Spinal cord (tissue), 9 donors: ENCODE measurements at regions not wholly inside any gene's neighbourhood (a gene's known extent, or its start where the extent isn't known, plus 50 kb on each side); places are given as distances from the start of the nearest gene placed in this dataset.
"Not testable (repeated sequence)": the region's sequence is repeated elsewhere in the genome, so short reads cannot be mapped to it uniquely, and the experiment has no call there.

Experiments used
- DNase-seq, 6 donors: peaks; one replicate each; pipeline versions ENCODE4 v3.0.0 to v3.0.0-alpha.2; 2013 to 2015; ENCODE audit warnings: low spot score in 6 of 6, low read depth in 4 of 6
- H3K27ac ChIP-seq: one replicate; pipeline ENCODE4 v1.5.1; 2013; ENCODE audit warnings: low read depth, low read length, control low read depth
- H3K27me3 ChIP-seq: one replicate; pipeline ENCODE4 v1.6.1; 2013; ENCODE audit warnings: low read length; ENCODE audit not compliant: control insufficient read depth, insufficient read depth
- H3K36me3 ChIP-seq: one replicate; pipeline ENCODE4 v1.6.1; 2013; ENCODE audit warnings: low read length; ENCODE audit not compliant: control insufficient read depth, insufficient read depth
- H3K4me1 ChIP-seq: one replicate; pipeline ENCODE4 v1.6.1; 2013; ENCODE audit warnings: low read length; ENCODE audit not compliant: control insufficient read depth, insufficient read depth
- H3K4me3 ChIP-seq: one replicate; pipeline ENCODE4 v1.5.1; 2013; ENCODE audit warnings: low read depth, low read length, control low read depth
- H3K9me3 ChIP-seq: one replicate; pipeline ENCODE4 v1.6.1; 2013; ENCODE audit warnings: low read length; ENCODE audit not compliant: control insufficient read depth, insufficient read depth
- WGBS: methylation state at CpG from one replicate; pipeline ENCODE4 v1.1.5; 2013; ENCODE audit warnings: missing lambda C conversion rate; ENCODE audit not compliant: insufficient coverage; 5-methylcytosine and 5-hydroxymethylcytosine counted together
- donor health status: healthy.

DNA sequence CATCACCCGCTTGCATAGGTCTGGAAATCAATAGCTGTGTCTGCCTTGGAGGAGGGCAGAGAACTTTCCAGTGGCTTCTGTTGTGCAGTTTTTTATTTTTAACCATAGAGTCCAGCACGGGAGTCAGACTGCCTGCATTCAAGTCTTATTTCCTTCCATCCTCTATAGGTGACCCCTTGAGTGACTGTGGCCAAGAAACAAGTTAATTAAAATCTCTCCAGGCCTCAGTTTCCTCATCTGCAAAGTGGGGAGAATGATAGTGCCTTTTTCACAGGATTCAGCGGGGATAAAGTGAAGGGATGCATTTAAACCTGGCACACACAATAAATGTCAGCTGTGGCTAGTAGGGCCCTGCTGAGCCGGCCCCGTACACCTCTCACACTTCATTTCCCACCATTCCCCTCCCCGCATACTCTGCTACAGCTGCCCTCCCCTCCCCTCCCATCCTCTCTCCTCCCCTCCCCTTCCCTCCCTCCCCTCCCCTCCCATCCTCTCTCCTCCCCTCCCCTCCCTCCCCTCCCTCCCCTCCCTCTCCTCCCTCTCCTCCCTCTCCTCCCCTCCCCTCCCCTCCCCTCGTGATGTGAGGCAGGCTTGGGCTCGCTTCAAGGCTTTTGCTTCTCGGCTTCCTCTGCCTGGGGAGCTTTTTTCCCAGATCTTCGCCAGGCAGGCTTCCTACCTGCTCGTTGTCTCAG lies 150.5 kb downstream of the TFAP2C start:
- DNase-seq: no peak
- Histone ChIP-seq H3K4me1 (peaks cover 8% of the 10 kb centered on the region), H3K27ac (no peak overlapping the region), H3K36me3 (no peaks in the 10 kb centered on the region), H3K4me3 (no peak overlapping the region), H3K27me3 (no peaks in the 10 kb centered on the region), H3K9me3 (no peaks in the 10 kb centered on the region)
- WGBS: 52% methylated on average over 5 of the region's 11 CpGs

- no peak for DNase-seq
- Histone ChIP-seq H3K4me1 (peaks cover 8% of the 10 kb centered on the region), H3K4me3 (no peak overlapping the region), H3K36me3 (no peaks in the 10 kb centered on the region), H3K27me3 (no peaks in the 10 kb centered on the region), H3K27ac (no peak overlapping the region), H3K9me3 (no peaks in the 10 kb centered on the region)
- 100% methylated on average over 1 of the region's 7 CpGs for WGBS
Measured at GRCh38 chr20:56780266-56780665, 151.2 kb downstream of the TFAP2C start.

GRCh38 chr20:56781108-56781739 lies 152.1 kb downstream of the TFAP2C start:
- Histone ChIP-seq H3K27me3 (no peaks in the 10 kb centered on the region), H3K9me3 (no peaks in the 10 kb centered on the region), H3K4me3 (no peak overlapping the region), H3K4me1 (peaks cover 8% of the 10 kb centered on the region), H3K27ac (no peak overlapping the region), H3K36me3 (no peaks in the 10 kb centered on the region)
- 66% methylated on average over 6 of the region's 12 CpGs for WGBS
- DNase-seq: no peak

DNA sequence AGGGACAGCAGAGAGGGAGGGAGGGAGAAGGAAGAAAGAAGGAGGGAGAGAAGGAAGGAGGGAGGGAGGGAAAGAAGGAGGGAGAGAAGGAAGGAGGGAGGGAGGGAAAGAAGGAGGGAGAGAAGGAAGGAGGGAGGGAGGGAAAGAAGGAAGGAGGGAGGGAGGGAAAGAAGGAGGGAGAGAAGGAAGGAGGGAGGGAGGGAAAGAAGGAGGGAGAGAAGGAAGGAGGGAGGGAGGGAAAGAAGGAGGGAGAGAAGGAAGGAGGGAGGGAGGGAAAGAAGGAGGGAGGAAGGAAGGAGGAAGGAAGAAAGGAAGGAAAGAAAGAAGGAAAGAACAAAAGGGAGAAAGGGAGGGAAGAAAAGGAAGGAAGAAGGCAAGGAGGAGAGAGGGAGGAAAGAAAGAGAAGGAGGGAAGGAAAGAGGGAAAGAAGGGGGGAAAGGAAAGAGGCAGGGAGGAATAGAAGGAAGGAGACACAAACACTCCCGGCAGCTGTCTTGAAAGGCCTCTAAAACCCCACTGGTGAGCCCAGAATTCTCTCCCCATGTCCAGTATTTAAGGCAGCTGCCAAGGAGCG lies 153.0 kb downstream of the TFAP2C start:
- not testable (repeated sequence) for H3K36me3 ChIP-seq, H3K27me3 ChIP-seq, H3K4me1 ChIP-seq, H3K9me3 ChIP-seq, H3K27ac ChIP-seq, H3K4me3 ChIP-seq, DNase-seq
- WGBS: 80% methylated on average over 1 of the region's 2 CpGs

DNA sequence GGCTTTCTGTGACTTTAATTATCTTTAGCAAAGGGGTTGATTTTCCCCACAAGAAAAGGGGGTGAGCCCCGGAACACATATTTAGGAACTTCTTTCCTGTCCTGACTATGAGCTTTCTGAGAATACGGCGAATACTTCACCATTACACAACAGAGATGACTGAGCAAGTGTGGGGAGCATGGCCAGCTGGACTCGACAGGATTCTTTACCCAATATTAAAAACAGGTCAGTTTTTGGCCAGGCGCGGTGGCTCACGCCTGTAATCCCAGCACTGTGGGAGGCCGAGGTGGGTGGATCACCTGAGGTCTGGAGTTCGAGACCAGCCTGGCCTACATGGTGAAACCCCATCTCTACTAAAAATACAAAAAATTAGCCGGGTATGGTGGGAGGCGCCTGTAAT lies 153.7 kb downstream of the TFAP2C start:
- 90% methylated on average over 8 of the region's 11 CpGs for WGBS
- H3K4me1 ChIP-seq, H3K9me3 ChIP-seq, DNase-seq, H3K27me3 ChIP-seq, H3K4me3 ChIP-seq, H3K36me3 ChIP-seq, H3K27ac ChIP-seq: not testable (repeated sequence)

DNA sequence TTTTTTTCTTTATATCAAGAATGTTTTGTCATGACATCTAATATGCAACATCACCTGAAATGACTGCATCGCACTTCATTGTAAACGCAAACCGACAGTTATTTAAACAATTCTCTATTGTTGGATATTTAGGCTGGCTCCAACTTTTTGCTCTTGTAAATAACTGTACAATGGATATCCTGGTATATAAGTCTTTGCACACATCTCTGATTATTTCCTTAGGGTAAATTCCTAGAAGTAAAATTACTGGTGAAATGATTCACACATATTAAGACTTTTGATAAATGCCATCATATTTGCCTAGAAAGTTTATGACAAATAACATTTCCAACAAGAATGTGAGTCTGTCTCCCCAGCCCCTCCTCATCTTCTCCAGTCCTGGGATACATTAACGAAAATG lies 154.7 kb downstream of the TFAP2C start:
- peaks cover 4% of the 10 kb centered on the region for H3K4me1 ChIP-seq
- H3K27ac ChIP-seq: no peak overlapping the region
- H3K36me3 ChIP-seq: no peaks in the 10 kb centered on the region
- no peaks in the 10 kb centered on the region for H3K27me3 ChIP-seq
- DNase-seq: no peak
- no peak overlapping the region for H3K4me3 ChIP-seq
- no peaks in the 10 kb centered on the region for H3K9me3 ChIP-seq
- WGBS: no CpG with 5 or more reads among the region's 4 CpGs

DNA sequence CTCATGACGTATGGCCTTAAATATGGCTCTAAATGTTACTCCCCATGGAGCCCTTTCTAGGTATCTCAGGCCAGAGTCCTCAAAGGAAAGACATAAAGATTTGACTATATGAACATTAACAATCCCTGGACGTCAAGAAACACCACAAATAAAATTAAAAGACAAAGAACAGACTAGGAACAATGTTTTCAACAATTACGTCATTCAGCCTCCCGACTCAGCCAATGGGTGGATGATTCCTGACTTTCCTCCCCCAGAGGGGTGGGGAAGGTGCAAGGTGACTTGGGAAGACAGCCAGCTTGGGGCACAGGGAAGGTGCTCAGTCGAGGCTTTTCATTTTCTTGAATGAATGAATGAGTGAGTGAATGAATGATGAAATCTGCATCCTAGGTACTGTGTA lies 157.4 kb downstream of the TFAP2C start:
- H3K27ac ChIP-seq: no peak overlapping the region
- no peak overlapping the region for H3K4me3 ChIP-seq
- WGBS: 80% methylated on average over 2 of the region's 5 CpGs
- DNase-seq: no peak
- no peaks in the 10 kb centered on the region for H3K4me1 ChIP-seq
- no peaks in the 10 kb centered on the region for H3K27me3 ChIP-seq
- no peaks in the 10 kb centered on the region for H3K9me3 ChIP-seq
- no peaks in the 10 kb centered on the region for H3K36me3 ChIP-seq

GRCh38 chr20:56788041-56788670 lies 159.1 kb downstream of the TFAP2C start:
- Histone ChIP-seq H3K27me3 (no peaks in the 10 kb centered on the region), H3K36me3 (no peaks in the 10 kb centered on the region), H3K27ac (no peak overlapping the region), H3K4me3 (no peak overlapping the region), H3K9me3 (no peaks in the 10 kb centered on the region), H3K4me1 (no peaks in the 10 kb centered on the region)
- no peak for DNase-seq
- 97% methylated on average over 7 of the region's 7 CpGs for WGBS

DNA sequence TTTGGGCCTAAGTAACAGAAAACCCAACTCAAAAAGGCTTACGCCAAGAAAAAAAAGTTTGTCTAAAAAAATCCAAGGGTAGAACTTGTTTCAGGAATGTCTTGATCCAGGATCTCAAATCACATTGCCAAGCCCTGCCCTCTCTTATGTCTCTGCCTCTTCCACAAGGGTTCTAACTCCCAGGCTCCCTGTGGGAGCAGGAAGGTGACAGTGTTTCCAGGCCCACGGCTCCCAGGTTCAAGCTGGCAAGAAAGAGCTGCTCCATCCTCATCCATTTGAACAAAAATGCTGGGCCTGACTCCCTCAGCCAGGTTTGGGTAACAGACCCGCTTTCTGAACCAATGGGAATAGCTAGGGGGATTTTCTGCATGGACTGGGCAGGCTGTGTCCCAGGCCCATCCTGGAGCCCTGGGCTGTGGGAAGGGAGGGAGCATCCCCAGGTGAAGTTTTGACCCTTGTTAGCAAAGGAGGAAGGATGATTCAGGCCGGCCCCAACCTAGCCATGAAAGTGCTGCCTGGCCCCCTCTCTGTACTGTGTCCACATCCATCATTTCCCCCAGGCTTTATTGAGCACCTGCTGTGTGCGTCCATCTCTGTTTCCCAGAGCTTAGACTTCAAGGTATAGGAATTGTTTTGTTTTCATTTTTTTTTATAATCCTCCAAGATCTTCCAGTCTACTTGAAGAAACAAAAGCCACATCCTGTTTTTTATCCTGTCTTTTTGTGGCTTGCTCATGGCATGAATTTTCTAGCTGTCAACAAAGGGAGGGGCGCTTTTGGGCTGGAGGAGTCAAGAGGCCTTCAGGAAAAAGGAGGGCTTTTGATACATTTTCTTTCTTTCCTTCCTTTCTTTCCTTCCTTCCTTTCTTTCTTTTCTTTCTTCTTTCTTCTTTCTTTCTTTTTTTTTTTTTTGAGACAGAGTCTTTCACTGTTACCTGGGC lies 159.8 kb downstream of the TFAP2C start:
- Histone ChIP-seq H3K9me3 (no peaks in the 10 kb centered on the region), H3K27ac (no peak overlapping the region), H3K27me3 (no peaks in the 10 kb centered on the region), H3K36me3 (no peaks in the 10 kb centered on the region), H3K4me1 (no peaks in the 10 kb centered on the region), H3K4me3 (no peak overlapping the region)
- 100% methylated on average over 2 of the region's 6 CpGs for WGBS
- no peak for DNase-seq
